SU-DHL-6 (cell line): ENCODE measurements at regions not wholly inside any gene's neighbourhood (a gene's known extent, or its start where the extent isn't known, plus 50 kb on each side); places are given as distances from the start of the nearest gene placed in this dataset.

ENCODE experiments used
- H2AFZ ChIP-seq: fragments of 200-600 bp; sonication (generic); 2 replicates; pipeline ENCODE4 v1.6.1; 2014; ENCODE audit warnings: low read depth, mild to moderate bottlenecking, moderate library complexity, mixed read lengths, antibody characterized with exemption, low read length; ENCODE audit not compliant: severe bottlenecking
- H3F3A ChIP-seq: fragments of 200-600 bp; shearing (Covaris generic); 2 replicates; pipeline ENCODE4 v1.6.0; 2016; ENCODE audit warnings: antibody characterized with exemption, mild to moderate bottlenecking; ENCODE audit not compliant: insufficient read depth
- H3K27ac ChIP-seq: fragments of 200-600 bp; sonication (generic); 2 replicates; pipeline ENCODE4 v1.5.1; 2016; ENCODE audit warnings: low read depth, mild to moderate bottlenecking, low read length, moderate library complexity, mixed read lengths
- H3K27me3 ChIP-seq: fragments of 200-600 bp; sonication (generic), shearing (Covaris generic); 2 replicates; pipeline ENCODE4 v1.6.0; 2014; ENCODE audit warnings: mild to moderate bottlenecking, low read length
- H3K36me3 ChIP-seq: fragments of 200-600 bp; sonication (generic); 2 replicates; pipeline ENCODE4 v1.6.1; 2014; ENCODE audit warnings: mild to moderate bottlenecking, low read length, mixed read lengths
- H3K4me2 ChIP-seq: fragments of 300-600, 200-600 bp; shearing (Covaris generic), sonication (generic); 2 replicates; pipeline ENCODE4 v1.6.0; 2014; ENCODE audit warnings: low read length, low read depth, mild to moderate bottlenecking; ENCODE audit not compliant: poor library complexity, severe bottlenecking
- H3K4me3 ChIP-seq: fragments of 200-600 bp; sonication (generic); 2 replicates; pipeline ENCODE4 v1.5.1; 2014; ENCODE audit warnings: antibody characterized with exemption, low read length, mild to moderate bottlenecking, mixed read lengths; ENCODE audit not compliant: insufficient read depth, poor library complexity, severe bottlenecking
- H3K79me2 ChIP-seq: fragments of 200-600 bp; sonication (generic); 2 replicates; pipeline ENCODE4 v1.6.1; 2014; ENCODE audit warnings: mild to moderate bottlenecking, low read length, moderate library complexity; ENCODE audit not compliant: insufficient read depth
- H3K9ac ChIP-seq: fragments of 200-600 bp; sonication (generic); 2 replicates; pipeline ENCODE4 v1.7.0; 2014; ENCODE audit warnings: mild to moderate bottlenecking, low read length
- H3K9me2 ChIP-seq: fragments of 200-600 bp; sonication (generic); replicated peaks from 2 replicates; pipeline ENCODE4 v1.6.1; 2014; ENCODE audit warnings: low read length; ENCODE audit not compliant: insufficient read depth
- H3K9me3 ChIP-seq: fragments of 200-600 bp; sonication (generic); 2 replicates; pipeline ENCODE4 v1.6.1; 2014; ENCODE audit warnings: low read length, mixed read lengths; ENCODE audit not compliant: insufficient read depth
- H4K20me1 ChIP-seq: fragments of 200-600 bp; sonication (generic); 2 replicates; pipeline ENCODE4 v1.6.1; 2014; ENCODE audit warnings: low read depth, mild to moderate bottlenecking, antibody characterized with exemption, low read length, moderate library complexity, mixed read lengths
- CTCF ChIP-seq: fragments of 200-600 bp; sonication (generic); IDR thresholded peaks from one replicate; pipeline ENCODE4 v1.5.1; 2017; ENCODE audit warnings: antibody characterized with exemption, mild to moderate bottlenecking, low read length, moderate library complexity; ENCODE audit not compliant: insufficient read depth, poor library complexity, severe bottlenecking
- EZH2phosphoT487 ChIP-seq: fragments of 200-600 bp; sonication (generic), shearing (Covaris generic); conservative IDR thresholded peaks from 2 replicates; pipeline ENCODE4 v1.6.1; 2018; ENCODE audit warnings: mild to moderate bottlenecking, antibody characterized with exemption, low read length, moderate library complexity, mixed read lengths

DNA sequence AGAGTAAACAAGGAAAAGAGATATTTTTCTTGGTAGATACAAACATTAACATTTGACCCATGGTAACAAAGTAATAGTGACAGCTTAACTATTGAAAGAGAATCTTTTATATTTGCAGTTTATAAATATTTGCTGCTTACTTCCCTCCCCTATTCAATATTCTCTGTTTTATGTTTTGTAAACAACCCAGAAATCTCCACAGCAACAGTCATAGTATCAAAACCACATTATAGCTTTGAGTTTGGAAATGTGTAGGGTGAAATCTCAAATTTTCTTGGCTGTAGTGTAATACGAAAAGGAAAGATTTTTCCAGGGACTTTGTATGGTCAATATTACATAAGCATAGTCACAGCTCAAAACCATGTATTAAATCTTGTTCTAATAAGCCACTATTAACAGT lies 511.2 kb downstream of the METTL4 start:
- Histone ChIP-seq H3K36me3 (no peaks in the 10 kb centered on the region), H4K20me1 (no peaks in the 10 kb centered on the region), H2AFZ (no peak overlapping the region), H3K27me3 (no peaks in the 10 kb centered on the region), H3K27ac (no peak overlapping the region), H3K9ac (no peak overlapping the region), H3K79me2 (no peaks in the 10 kb centered on the region), H3K9me3 (no peaks in the 10 kb centered on the region), H3K4me2 (no peak overlapping the region), H3K4me3 (no peak overlapping the region), H3K9me2 (no peaks in the 10 kb centered on the region), H3F3A (no peaks in the 10 kb centered on the region)
- TF ChIP-seq CTCF (no peak), EZH2phosphoT487 (no peak)

DNA sequence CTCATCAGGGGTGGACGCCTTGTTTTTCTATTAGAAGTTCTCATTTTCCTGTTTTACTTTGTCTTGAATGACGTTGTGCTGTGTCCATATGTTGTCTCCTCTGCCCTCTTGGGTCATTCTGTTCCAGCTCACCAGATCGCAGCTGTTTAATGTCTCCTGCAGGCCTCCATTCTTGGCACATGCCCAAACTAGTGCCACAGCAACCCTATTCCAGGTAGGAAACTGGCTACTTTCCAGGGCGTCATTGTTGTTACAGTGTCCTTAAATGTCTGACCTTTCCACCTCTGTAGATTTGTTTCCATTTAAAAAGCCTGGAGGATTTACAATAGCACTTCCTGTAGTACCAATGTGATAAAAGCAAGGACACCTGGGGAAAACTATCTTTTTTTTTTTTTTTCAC lies 500.7 kb downstream of the METTL4 start:
- no peak overlapping the region for H3K27ac ChIP-seq
- H3K9ac ChIP-seq: no peak overlapping the region
- no peaks in the 10 kb centered on the region for H3K36me3 ChIP-seq
- H2AFZ ChIP-seq: no peak overlapping the region
- TF ChIP-seq CTCF (no peak), EZH2phosphoT487 (no peak)
- H3K4me2 ChIP-seq: no peak overlapping the region
- H3K79me2 ChIP-seq: no peaks in the 10 kb centered on the region
- no peaks in the 10 kb centered on the region for H3K9me3 ChIP-seq
- H3F3A ChIP-seq: no peaks in the 10 kb centered on the region
- no peaks in the 10 kb centered on the region for H3K27me3 ChIP-seq
- H3K9me2 ChIP-seq: no peaks in the 10 kb centered on the region
- no peaks in the 10 kb centered on the region for H4K20me1 ChIP-seq
- no peak overlapping the region for H3K4me3 ChIP-seq

GRCh38 chr18:2075499-2075898 lies 495.8 kb downstream of the METTL4 start:
- no peak overlapping the region for H3K4me2 ChIP-seq
- no peaks in the 10 kb centered on the region for H3K9me3 ChIP-seq
- no peaks in the 10 kb centered on the region for H3K79me2 ChIP-seq
- no peaks in the 10 kb centered on the region for H3K36me3 ChIP-seq
- H2AFZ ChIP-seq: no peak overlapping the region
- no peak overlapping the region for H3K9ac ChIP-seq
- H3K27ac ChIP-seq: no peak overlapping the region
- H3K27me3 ChIP-seq: no peaks in the 10 kb centered on the region
- no peaks in the 10 kb centered on the region for H3K9me2 ChIP-seq
- no peak for TF ChIP-seq EZH2phosphoT487
- TF ChIP-seq CTCF: no peak
- no peaks in the 10 kb centered on the region for H3F3A ChIP-seq
- no peak overlapping the region for H3K4me3 ChIP-seq
- H4K20me1 ChIP-seq: no peaks in the 10 kb centered on the region

DNA sequence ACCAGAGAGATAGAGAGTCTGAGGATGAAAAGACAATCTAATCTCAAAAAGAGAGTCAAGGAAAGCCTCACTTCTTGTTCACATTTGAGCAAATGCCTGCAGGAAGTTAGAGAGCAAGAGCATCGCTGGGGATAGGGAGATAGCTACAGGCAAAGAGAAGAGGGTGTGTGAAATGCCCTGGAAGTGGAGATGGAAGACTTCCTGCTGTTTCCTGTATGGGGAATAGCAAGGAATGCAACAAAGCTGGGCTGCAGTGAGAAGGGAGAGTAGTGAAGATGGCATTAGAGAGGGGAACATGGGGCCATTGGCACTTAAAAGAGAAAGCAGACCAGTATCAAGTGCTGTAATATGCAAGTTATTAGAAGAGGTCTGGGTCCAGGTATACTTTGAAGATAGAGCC lies 488.6 kb downstream of the METTL4 start:
- Histone ChIP-seq H3K9ac (no peak overlapping the region), H3K4me3 (no peak overlapping the region)

More for the DNA sequence above, 488.6 kb downstream of the METTL4 start:
- Histone ChIP-seq H3K27ac (no peak overlapping the region), H3K9me3 (no peaks in the 10 kb centered on the region), H3K79me2 (no peaks in the 10 kb centered on the region), H3K4me2 (no peak overlapping the region), H3K36me3 (no peaks in the 10 kb centered on the region), H4K20me1 (no peaks in the 10 kb centered on the region), H3K9me2 (no peaks in the 10 kb centered on the region), H3K27me3 (no peaks in the 10 kb centered on the region), H2AFZ (no peak overlapping the region), H3F3A (no peaks in the 10 kb centered on the region)
- no peak for TF ChIP-seq EZH2phosphoT487
- TF ChIP-seq CTCF: no peak
